GM12874 (cell line): ENCODE measurements at regions not wholly inside any gene's neighbourhood (a gene's known extent, or its start where the extent isn't known, plus 50 kb on each side); places are given as distances from the start of the nearest gene placed in this dataset.

Source experiments
- TF ChIP-seq, protein P1 (sequence below): IDR thresholded peaks from 2 replicates; pipeline ENCODE4 v1.5.1; 2011; ENCODE audit warnings: low read depth, mild to moderate bottlenecking, control low read depth, low read length, moderate library complexity; ENCODE audit not compliant: insufficient read depth

GRCh38 chr3:164687902-164688301 lies 390.4 kb downstream of the SI start:
- TF ChIP-seq, protein P1, sequence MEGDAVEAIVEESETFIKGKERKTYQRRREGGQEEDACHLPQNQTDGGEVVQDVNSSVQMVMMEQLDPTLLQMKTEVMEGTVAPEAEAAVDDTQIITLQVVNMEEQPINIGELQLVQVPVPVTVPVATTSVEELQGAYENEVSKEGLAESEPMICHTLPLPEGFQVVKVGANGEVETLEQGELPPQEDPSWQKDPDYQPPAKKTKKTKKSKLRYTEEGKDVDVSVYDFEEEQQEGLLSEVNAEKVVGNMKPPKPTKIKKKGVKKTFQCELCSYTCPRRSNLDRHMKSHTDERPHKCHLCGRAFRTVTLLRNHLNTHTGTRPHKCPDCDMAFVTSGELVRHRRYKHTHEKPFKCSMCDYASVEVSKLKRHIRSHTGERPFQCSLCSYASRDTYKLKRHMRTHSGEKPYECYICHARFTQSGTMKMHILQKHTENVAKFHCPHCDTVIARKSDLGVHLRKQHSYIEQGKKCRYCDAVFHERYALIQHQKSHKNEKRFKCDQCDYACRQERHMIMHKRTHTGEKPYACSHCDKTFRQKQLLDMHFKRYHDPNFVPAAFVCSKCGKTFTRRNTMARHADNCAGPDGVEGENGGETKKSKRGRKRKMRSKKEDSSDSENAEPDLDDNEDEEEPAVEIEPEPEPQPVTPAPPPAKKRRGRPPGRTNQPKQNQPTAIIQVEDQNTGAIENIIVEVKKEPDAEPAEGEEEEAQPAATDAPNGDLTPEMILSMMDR, result no peak

GRCh38 chr3:164687211-164687610 lies 391.1 kb downstream of the SI start:
- TF ChIP-seq, protein P1, result no peak

DNA sequence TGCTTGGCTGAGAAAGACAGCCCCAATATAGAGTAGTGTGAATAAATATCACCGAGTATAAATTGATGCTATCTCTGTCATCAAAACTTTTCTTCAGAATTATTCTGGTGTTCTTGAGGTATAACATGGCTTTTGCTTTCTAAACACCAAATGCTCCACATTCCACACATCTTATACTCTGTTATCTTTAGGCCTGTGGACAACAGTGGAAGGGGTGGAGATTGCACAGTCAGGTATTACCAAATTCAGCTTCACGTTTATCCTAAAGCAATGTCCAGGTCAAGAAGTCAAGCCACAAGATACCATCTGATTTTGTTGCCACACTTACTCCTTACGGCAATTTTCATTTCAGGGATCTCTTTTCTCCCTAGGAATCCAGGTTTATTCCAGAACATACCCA lies 394.8 kb downstream of the SI start:
- TF ChIP-seq, protein P1, result no peak

GRCh38 chr3:164679245-164679644 lies 399.1 kb downstream of the SI start:
- TF ChIP-seq, protein P1, result no peak

DNA sequence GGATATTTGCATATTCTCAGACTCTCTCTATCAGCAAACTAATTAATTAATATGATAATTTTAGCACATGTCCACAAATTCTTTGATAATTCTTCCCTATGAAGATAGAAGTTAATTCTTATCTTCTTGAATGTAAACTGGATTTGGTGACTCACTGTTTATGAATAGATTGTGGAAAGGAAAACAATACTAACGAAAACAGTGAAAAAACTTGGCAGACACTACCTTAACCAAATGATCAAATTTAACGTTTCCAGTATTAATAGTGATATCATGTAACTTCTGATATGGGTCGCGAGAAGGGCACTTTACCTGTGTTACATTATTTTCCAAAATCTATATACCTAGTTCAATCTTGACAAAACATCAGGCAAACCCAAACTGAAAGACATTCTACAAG lies 401.0 kb downstream of the SI start:
- TF ChIP-seq, protein P1, result no peak

- TF ChIP-seq, protein P1, result no peak
Observed at GRCh38 chr3:164673738-164674137, 404.6 kb downstream of the SI start.

DNA sequence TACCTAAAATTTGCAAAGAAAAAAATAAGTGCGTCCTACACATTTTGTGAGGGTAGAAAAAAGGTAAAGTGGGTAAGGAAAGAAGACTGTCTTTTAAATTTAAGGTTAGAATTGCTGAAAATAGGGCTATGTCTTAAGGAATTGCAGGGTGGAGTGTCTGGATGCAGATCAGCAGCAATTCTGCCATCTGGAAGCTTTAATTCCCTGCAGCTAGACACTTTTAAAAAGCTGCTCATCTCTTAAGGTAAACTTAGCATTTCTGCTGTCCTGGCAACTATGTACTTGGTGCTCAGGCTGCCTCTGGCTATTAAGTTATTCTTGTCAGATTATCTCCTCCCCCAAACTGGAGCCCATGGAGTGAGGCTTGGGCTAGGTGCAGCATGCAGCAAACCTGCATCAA lies 420.2 kb downstream of the SI start:
- TF ChIP-seq, protein P1, result no peak

DNA sequence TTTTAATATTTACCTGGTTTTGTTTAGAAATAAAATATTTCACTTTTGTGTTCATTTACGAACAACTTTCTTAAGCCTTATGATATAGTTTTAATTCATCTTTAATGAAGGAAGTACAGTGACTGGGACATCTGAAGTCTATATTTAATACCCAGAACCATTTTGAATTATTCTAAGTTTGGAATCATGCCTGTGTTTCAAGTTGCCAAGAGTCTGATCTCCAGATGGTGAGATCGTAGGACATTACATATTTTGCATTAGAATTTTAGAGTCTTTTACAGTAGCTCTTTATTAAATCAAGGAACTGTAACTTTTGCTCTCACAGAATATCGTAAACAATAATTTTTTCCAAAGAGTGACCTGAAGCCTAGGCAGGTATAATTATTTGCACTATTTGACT lies 420.7 kb downstream of the SI start:
- TF ChIP-seq, protein P1, result no peak
